ENCODE measurements at regions not wholly inside any gene's neighbourhood (a gene's known extent, or its start where the extent isn't known, plus 50 kb on each side); places are given as distances from the start of the nearest gene placed in this dataset.

DNA sequence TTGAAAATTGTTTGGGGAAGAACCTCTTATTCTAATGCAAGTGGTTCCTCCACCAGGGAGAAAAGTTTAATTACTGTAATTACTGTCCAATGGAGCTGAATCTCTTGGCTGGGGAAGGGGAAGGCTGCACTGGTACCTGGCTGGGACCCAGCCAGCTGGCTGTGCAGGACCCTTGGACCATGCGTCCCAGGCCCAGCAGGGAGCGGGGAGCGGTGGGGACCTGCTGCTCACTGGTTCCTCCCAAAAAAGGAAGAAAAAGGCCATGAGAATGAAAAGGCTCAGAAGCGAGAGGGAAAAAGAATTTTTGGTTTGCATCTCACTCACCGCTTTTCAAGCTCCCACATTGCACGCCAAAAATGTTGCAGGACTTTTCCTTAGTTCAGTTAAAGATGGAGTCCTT, 333.5 kb downstream of the FAM47B start:
- TF ChIP-seq CTCF (IDR thresholded peaks at IDR 0.05; ENCODE audit: low read length): no peak
- no peak for TF ChIP-seq EZH2 (IDR thresholded peaks at IDR 0.05; ENCODE audit: borderline replicate concordance, low read length)
